GM19324 (cell line): ENCODE measurements at regions not wholly inside any gene's neighbourhood (a gene's known extent, or its start where the extent isn't known, plus 50 kb on each side); places are given as distances from the start of the nearest gene placed in this dataset.
"Not testable (repeated sequence)": the region's sequence is repeated elsewhere in the genome, so short reads cannot be mapped to it uniquely, and the experiment has no call there.

Experiments used
- ATAC-seq: cut with Tn5 transposase; IDR thresholded peaks from one replicate; pipeline ENCODE4 v1.9.1; 2021; ENCODE audit warnings: mild to moderate bottlenecking, moderate library complexity; ENCODE audit not compliant: unreplicated experiment, low FRiP score

DNA sequence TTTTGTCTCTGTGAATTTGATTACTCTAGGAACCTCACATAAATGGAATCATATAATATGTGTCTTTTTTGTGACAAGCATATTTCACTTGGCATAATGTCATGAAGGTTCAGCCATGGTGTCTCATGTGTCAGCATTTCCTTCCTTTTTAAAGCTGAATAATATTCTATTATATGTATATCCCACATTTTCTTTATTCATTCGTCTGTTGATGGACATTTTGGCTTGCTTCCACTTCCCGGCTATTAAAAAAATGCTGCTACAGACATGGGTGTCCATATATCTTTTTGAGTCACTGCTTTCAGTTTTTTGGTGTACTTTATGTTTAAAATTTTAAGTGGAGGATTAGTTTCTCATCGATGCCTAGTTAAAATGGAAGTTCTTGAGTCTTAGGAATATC is 59.8 kb upstream of the C5orf63 start:
- ATAC-seq, result no peak

DNA sequence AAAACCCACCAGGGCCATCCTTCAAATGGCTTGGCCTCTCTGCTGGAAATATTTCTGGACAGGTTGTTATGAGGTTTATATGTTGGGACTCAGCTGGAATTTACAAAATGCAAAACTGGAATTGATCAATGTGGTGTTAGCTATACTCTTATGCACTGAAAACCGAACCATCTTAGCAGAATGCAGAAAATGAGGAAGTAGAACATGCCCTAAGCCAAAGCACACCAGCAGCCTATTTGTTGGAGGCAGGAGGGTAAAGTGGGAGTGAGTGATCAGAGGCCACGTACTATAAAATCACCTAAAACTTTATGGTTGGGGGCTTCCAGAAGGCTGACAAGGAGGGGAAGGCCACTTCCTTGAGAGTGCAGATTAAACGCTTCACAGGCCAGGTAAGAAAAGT is 63.6 kb upstream of the C5orf63 start:
- no peak for ATAC-seq

DNA sequence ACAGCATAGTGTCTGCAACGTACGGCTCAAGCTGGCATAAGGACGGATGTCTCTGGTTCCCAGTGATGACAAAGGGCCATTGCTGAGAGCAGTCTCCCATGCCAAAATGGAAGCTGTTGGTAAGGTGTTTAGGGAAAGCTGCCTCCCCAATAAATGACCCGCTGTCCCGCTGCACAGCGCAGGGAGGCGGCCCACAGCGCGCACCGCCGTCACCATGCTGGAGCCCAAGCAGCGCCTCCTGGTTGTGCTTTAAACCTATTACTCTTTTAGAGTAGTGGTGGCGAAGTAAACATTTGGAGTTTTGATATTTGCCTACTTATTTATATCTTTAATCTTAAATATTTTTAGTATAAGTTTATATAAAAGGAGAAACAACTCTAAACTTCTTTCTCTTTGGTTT is 70.4 kb upstream of the C5orf63 start:
- no peak for ATAC-seq

DNA sequence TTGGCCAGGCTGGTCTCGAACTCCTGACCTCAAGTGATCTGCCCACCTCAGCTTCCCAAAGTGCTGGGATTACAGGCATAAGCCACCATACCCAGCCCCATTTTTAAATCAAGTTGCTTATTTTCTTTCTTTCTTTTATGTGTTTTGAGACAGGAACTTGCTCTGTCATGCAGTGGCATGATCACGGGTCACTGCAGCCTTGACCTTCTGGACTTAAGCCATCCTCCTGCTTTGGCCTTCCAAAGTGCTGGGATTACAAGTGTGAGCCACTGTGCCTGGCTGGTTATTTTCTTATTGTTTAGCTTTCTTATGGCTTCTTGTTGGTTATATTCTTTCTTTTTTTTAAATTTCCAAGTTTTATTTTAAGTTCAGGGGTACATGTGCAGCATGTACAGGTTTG is 79.7 kb upstream of the C5orf63 start:
- no peak for ATAC-seq

DNA sequence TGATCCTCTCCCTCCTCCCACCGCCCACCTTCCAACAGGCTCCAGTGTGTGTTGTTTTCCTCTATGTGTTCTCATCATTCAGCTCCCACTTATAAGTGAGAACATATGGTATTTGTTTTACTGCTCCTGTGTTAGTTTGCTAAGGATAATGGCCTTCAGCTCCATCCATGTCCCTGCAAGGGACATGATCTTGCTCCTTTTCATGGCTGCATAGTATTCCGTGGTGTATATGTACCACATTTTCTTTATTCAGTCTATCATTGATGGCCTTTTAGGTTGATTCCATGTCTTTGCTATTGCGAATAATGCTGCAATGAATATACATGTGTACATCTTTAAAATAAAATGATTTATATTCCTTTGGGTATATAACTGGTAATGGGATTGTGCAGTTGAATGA is 80.2 kb upstream of the C5orf63 start:
- ATAC-seq, result no peak

DNA sequence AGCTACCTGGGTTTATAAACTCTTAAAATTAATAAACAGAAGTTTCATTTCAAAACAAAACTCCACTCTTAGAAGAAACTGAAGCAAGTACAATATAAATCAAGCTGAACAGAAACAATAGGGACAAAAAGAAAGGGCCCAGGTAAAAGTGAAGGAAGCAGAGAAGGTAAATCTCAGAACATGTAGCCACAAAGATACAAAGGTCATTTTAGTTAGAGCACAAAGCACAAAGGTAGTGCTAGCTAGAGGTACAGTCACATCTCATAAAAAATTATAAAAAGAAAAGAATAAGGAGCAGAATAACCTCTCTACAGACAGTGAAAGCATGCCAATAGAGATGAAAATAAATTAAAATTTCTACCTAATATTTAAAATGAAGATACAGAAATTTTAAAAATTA is 90.4 kb upstream of the C5orf63 start:
- ATAC-seq, result no peak

DNA sequence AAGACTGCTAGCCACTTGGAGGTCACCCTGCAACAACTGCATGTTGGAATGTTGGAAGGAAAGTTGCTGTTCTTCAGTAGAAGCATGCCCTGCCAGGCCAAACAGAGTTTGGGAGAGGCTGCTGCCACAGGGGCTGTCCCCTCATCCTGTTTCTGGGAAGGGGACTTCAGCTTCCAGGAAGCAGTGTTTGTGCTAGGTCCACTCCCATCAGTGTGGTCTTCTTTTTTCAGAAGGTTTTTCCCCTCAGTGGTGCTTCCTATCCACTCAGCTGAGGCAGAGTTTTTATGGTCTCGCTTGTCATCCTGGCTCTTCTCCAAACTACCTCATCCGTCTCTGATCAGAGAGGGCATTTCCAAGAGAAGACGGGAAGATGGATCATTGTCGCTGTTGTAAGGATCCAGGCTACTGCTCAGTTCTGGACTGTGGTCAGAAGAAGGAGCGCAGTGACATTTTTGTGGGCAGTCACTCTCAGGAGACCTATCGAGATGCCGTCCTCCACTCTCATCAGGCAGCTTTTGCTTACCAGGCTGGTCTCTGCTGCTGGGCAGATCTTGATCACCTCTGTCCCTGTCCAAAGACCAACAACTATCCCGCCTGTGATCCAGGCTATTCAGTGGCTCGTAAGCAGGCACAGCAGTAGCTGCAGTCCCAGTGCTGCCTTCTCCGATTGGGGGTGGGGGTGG is 97.8 kb upstream of the C5orf63 start:
- no peak for ATAC-seq

DNA sequence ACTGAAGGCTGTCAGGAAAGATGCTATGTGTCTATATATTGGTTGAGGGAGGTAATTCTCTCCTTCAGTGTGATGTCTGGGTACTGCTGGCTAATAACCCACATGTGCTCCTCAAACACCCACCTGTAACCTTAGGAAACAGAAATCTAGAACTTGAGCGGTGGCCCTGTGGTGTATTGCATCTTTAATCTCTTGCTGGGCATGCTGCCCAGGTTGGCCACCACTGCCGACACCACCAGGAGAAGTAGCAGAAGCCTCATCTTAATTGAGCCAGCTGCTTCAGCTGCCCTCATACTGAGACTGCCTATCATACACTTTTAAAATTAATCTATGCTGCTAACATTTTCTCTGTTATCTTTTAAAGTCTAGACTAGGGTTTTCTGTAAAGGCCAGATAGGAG is 103.5 kb upstream of the C5orf63 start:
- no peak for ATAC-seq

DNA sequence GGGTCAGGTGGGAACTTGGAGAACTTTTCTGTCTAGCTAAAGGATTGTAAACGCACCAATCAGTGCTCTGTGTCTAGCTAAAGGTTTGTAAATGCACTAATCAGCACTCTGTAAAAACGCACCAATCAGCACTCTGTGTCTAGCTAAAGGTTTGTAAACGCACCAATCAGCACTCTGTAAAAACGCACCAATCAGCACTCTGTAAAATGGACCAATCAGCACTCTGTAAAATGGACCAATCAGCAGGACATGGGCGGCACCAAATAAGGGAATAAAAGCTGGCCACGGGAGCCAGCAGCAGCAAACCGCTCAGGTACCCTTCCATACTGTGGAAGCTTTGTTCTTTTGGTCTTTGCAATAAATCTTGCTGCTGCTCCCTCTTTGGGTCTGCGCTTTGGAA is 108.0 kb upstream of the MEGF10 start:
- not testable (repeated sequence) for ATAC-seq

DNA sequence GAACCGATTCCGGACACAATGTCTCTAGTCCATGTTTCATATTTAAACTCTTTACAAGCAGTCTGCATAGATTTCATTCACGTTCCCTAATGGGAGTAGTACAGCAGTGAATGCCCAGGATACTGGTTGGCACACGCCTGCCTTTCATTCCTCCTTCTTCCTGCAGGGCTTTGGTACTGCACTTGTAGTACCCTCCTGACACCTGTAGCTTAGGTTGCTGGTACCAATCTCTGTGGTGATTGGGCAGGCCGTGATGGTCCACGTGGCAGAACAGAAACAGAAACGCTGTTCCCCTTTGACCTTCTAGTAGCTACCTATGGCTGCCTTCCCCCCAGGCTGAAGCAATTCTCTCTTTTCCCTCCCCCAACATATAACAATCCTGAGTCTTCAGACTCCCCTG is 107.3 kb upstream of the MEGF10 start:
- no peak for ATAC-seq

DNA sequence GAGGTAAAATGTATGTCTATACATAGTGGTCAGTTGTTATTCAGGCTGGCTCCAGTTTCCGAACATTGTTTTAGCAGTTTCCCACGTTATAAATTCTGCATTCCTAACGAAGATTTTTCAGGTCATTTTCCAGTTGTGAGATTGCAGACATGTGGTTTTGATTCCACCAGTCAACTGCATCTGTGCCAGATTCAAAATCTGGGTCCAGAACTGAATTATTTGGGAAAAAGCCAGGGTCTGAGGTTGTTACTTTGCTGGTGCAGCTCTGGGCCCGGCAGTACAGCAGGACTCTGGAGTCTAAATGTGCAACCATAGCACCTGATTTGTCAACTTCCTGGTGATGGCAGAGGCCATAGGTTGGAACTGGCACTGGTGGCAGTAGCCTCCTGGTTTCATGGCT is 105.7 kb upstream of the MEGF10 start:
- no peak for ATAC-seq

DNA sequence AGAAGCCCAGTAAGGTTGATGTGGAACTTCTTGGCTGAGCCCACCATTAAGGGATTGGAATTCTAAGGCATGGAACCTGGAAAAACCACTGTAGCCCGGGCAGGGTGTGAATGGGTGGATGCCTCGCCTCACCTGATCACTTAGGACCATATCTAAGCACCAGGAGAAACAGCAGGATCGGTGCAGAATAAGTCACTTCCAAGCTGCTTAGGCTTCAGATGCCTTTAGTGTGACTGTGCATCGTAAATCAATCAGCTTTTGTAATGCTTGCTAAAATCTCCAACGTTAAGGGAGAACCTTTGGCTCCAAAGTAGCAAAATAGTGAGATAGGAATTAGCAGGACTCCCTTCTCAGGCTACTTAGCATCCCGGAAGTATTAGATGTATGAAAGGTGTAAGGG is 103.9 kb upstream of the MEGF10 start:
- no peak for ATAC-seq

DNA sequence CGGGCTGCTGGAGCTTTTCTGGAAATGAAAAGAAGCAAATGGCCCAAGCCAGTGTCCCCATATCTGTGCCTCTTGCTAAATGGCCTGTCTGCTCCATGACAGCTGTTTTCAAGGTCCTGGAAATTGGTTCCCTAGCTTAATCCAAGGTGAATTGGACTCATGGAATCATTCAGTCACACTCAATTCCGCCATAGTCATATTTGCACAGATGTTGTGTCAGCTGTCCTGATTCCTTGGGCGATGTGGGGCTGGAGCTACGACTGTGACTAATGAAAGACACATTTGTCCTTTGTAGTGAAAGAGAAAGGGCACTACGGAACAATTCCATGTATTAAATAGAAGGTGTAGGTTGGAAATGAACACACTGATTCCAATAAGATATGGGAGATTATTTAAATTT is 102.9 kb upstream of the MEGF10 start:
- no peak for ATAC-seq

DNA sequence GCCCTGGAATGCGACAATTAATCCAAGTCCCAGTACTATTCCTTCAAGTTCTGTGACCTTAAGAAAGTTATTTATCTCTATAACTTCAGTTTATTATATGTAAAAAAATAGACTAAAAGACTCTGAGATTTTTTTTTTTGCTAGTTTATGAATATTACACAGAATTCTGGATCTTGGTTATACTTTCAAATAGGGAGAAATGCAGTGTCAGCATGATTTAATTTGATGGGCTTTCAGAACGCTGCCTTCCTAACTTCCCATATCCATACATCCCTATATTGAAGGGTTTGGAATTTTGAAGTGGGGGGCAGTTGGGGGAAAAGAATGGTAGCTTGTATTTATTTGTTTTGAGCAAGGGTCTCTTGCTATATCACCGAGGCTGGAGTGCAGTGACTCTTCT is 98.4 kb upstream of the MEGF10 start:
- no peak for ATAC-seq

DNA sequence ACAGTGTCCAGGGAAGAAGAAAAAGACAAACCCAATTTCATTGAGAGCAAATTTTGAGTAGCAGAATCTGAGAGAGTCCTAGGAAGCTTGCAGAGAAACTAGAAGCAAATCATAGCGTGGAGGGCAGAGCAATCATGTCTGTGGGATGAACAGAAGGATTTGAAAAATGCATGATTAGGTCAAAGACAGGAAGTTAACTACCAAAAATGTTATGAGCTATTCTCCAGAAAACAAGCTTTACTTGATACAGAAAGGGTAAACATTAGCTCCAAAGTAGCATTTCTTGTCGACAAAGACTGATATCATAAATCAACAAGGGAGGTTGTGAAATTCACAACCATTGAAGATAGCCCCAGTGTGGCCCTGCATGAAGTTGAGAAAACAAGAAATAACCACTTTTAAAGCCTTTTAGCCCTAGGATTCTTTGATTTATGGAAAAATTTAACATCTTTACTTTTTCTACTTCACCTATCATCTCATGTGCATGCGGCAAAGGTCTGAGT is 97.7 kb upstream of the MEGF10 start:
- ATAC-seq, result no peak

DNA sequence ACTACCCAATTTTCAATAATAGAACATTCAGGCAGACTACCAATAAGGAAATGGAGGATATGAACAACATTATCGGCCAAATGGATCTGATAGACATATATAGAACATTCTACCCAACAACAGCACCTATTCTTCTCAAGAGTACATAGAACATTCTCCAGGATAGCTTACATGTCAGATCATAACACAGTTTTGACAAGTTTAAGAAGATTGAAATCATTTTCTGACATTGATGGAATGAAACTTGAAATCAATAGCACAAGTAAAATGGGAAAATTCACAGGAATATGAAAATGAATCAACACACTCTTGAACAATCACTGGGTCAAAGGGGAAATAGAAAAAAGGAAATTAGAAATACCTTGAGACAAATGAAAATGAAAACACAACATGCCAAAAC is 94.6 kb upstream of the MEGF10 start:
- ATAC-seq, result no peak

DNA sequence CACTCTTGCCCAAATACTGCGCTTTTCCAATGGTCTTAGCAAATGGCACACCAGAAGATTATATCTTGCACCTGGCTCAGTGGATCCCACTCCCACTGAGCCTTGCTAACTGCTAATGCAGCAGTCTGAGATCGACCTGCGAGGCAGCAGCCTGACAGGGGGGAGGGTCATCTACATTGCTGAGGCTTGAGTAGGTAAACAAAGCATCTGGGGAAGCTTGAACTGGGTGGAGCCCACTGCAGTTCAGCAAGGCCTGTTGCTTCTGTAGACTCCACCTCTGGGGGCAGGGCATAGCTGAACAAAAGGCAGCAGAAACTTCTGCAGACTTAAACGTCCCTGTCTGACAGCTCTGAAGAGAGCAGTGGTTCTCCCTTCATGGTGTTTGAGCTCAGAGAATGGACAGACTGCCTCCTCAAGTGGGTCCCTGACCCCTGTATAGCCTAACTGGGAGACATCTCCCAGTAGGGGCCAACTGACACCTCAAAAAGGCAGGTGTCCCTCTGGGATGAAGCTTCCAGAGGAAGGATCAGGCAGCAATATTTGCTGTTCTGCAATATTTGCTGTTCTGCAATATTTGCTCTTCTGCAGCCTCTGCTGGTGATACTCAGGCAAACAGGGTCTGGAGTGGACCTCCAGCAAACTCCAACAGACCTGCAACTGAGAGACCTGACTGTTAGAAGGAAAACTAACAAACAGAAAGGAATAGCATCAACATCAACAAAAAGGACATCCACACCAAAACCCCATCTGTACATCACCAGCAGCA is 93.0 kb upstream of the MEGF10 start:
- ATAC-seq, result not testable (repeated sequence)

DNA sequence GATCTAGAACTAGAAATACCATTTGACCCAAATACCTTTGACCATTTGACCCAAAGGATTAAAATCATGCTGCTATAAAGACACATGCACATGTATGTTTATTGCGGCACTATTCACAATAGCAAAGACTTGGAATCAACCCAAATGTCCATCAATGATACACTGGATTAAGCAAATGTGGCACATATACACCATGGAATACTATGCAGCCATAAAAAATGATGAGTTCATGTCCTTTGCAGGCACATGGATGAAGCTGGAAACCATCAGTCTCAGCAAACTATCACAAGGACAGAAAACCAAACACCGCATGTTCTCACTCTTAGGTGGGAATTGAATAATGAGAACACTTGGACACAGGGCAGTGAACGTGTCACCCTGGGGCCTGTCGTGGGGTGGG is 87.9 kb upstream of the MEGF10 start:
- not testable (repeated sequence) for ATAC-seq

DNA sequence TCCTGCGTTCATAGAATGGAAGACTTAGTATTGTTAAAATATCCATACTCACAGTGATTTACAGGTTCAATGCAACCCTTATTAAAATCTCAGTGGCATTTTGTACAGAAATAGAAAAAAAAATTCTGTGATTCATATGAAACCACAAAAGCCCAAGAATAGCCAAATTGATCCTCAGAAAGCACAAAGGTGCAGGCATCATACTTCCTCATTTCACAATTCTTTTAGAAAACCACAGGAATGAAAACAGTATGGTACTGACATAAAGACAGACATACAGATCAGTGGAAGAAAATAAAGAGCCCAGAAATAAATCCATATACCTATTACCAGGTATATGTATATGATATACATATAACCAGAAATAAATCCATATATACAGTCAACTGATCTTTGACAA is 86.8 kb upstream of the MEGF10 start:
- no peak for ATAC-seq

DNA sequence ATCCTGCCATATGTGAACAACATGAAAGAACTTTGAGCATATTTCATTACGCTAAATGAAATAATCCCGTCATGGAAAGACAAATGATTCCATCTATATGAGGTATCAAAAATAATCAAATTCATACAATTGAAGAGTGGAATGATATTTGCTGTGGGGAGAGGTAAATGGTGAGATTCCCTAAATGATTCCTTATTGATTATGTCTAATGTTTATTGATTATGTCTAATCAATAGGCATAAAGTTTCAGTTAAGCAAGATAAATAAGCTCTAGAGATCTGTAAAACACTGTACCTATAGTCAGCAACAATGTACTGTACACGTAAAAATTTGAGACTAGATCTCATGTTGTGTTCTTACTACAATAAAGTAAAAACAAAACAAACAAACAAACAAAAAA is 85.4 kb upstream of the MEGF10 start:
- ATAC-seq, result no peak

DNA sequence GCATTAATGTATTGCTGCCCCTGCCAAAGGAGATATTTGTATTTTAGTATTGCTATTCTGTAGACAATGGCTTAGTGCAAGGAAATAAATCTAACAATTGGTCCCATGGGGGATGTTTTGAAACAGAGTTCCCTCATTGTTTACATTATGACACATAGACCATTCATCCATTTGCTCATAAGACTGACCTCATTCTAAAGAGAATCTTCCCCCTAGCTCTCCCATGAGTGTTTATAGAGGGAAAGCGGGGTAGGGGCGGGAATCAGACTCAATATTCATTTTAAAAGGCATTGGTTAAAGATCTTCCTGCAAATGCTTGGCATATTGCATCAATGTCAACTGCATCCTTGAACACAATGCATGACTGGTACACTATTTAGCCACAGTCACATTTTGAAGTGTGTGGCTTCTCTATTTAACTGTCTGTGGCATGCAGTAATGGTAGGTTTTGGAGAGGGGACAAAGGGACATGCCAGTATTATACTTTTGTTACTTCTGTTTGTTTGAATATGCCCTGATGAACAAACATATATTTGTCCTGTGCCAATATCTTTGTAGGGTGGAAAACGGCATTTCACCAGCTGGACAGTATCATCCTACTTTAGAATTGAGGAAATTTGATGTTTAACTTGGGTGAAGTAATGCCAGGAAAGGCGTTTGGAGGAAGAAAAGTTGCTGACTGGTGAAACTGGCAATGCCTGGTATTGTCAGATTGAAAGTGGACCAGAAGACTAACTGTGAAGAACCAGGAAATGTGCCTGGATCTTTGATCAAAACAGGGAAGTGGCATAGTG is 84.1 kb upstream of the MEGF10 start:
- ATAC-seq, result no peak
